Body of pancreas (tissue), 4 donors: ENCODE measurements at regions not wholly inside any gene's neighbourhood (a gene's known extent, or its start where the extent isn't known, plus 50 kb on each side); places are given as distances from the start of the nearest gene placed in this dataset.

Experiments used
- CTCF ChIP-seq, 7 experiments: fragments of 450-650 bp in 4 of 7; fragments of 200-600 bp in 3 of 7; sonication (generic) in 3 of 7; IDR thresholded peaks; one replicate each; pipeline ENCODE4 v1.5.1; 2016 to 2019; ENCODE audit warnings: antibody characterized with exemption in 7 of 7
- POLR2A ChIP-seq, 3 donors: fragments of 450-650 bp; IDR thresholded peaks; one replicate each; pipeline ENCODE4 v1.6.1; 2016; ENCODE audit warnings: antibody characterized with exemption in 3 of 3, mild to moderate bottlenecking in 2 of 3

GRCh38 chr2:176689711-176690110, 420.5 kb downstream of the MTX2 start:
- TF ChIP-seq POLR2A (IDR thresholded peaks at IDR 0.05) (no peak), CTCF (IDR thresholded peaks at IDR 0.05) (no peak)
